ENCODE measurements at regions not wholly inside any gene's neighbourhood (a gene's known extent, or its start where the extent isn't known, plus 50 kb on each side); places are given as distances from the start of the nearest gene placed in this dataset.

GRCh38 chr3:82085851-82086475 is 324.5 kb upstream of the GBE1 start:
- no peaks in the 10 kb centered on the region for H3K27me3 ChIP-seq (replicated peaks in 1 of 2; ENCODE audit: control insufficient read depth in 2 of 2, extremely low read depth in 1 of 2, insufficient read depth in 2 of 2, low read length in 1 of 2)
- CTCF ChIA-PET = no interaction called here
- H3K9me3 ChIP-seq = no peaks in the 10 kb centered on the region
- Mint-ChIP-seq H3K9me3 (peaks cover 0 to 2% (median 0%) of the 10 kb centered on the region in 3 donors), H3K36me3 (no peaks in the 10 kb centered on the region), H3K27me3 (no peaks in the 10 kb centered on the region), H3K4me1 (no peaks in the 10 kb centered on the region), H3K4me3 (no peak overlapping the region), H3K27ac (no peak overlapping the region)
- POLR2A ChIA-PET = no interaction called here
- H3K36me3 ChIP-seq (ENCODE audit: control insufficient read depth in 2 of 2, extremely low read depth in 1 of 2, insufficient read depth in 1 of 2, low read length in 1 of 2) = no peaks in the 10 kb centered on the region
- WGBS (ENCODE audit: insufficient coverage) = no CpG with 5 or more reads among the region's 5 CpGs
- H3K27ac ChIP-seq (ENCODE audit: low read length) = no peak overlapping the region
- no peaks in the 10 kb centered on the region for H3K4me1 ChIP-seq (ENCODE audit: control insufficient read depth in 1 of 2, extremely low read depth in 1 of 2, insufficient read depth in 2 of 2, low read length in 2 of 2)
- DNase-seq (no peak), ATAC-seq (replicated peaks in 1 of 4) (no peak)
- no peak overlapping the region for H3K4me3 ChIP-seq (ENCODE audit: control insufficient read depth in 1 of 2, extremely low read depth in 1 of 2, low read length in 1 of 2)

- POLR2A ChIA-PET = no interaction called here
- 80% methylated on average over 1 of the region's 3 CpGs for WGBS (ENCODE audit: insufficient coverage)
- Histone ChIP-seq H3K27ac (ENCODE audit: low read length) (no peak overlapping the region), H3K9me3 (no peaks in the 10 kb centered on the region), H3K36me3 (ENCODE audit: control insufficient read depth in 2 of 2, extremely low read depth in 1 of 2, insufficient read depth in 1 of 2, low read length in 1 of 2) (no peaks in the 10 kb centered on the region), H3K4me3 (ENCODE audit: control insufficient read depth in 1 of 2, extremely low read depth in 1 of 2, low read length in 1 of 2) (no peak overlapping the region), H3K27me3 (replicated peaks in 1 of 2; ENCODE audit: control insufficient read depth in 2 of 2, extremely low read depth in 1 of 2, insufficient read depth in 2 of 2, low read length in 1 of 2) (no peaks in the 10 kb centered on the region), H3K4me1 (ENCODE audit: control insufficient read depth in 1 of 2, extremely low read depth in 1 of 2, insufficient read depth in 2 of 2, low read length in 2 of 2) (no peaks in the 10 kb centered on the region)
- ATAC-seq (replicated peaks in 1 of 4) (no peak), DNase-seq (no peak)
- Mint-ChIP-seq H3K4me3 (no peak overlapping the region), H3K27me3 (no peaks in the 10 kb centered on the region), H3K36me3 (no peaks in the 10 kb centered on the region), H3K4me1 (no peaks in the 10 kb centered on the region), H3K9me3 (peaks cover 0 to 2% (median 0%) of the 10 kb centered on the region in 3 donors), H3K27ac (no peak overlapping the region)
- CTCF ChIA-PET = no interaction called here
These were observed 323.9 kb upstream of the GBE1 start for GRCh38 chr3:82085356-82085755.

GRCh38 chr3:82084824-82085223 is 323.4 kb upstream of the GBE1 start:
- Mint-ChIP-seq H3K27me3 (no peaks in the 10 kb centered on the region), H3K4me3 (no peak overlapping the region), H3K4me1 (no peaks in the 10 kb centered on the region), H3K36me3 (no peaks in the 10 kb centered on the region), H3K9me3 (no peaks in the 10 kb centered on the region), H3K27ac (no peak overlapping the region)
- no CpG with 5 or more reads among the region's 1 CpG for WGBS (ENCODE audit: insufficient coverage)
- H3K36me3 ChIP-seq (ENCODE audit: control insufficient read depth in 2 of 2, extremely low read depth in 1 of 2, insufficient read depth in 1 of 2, low read length in 1 of 2) = no peaks in the 10 kb centered on the region
- H3K27me3 ChIP-seq (replicated peaks in 1 of 2; ENCODE audit: control insufficient read depth in 2 of 2, extremely low read depth in 1 of 2, insufficient read depth in 2 of 2, low read length in 1 of 2) = no peaks in the 10 kb centered on the region
- H3K9me3 ChIP-seq = no peaks in the 10 kb centered on the region
- DNase-seq = no peak
- no peak overlapping the region for H3K4me3 ChIP-seq (ENCODE audit: control insufficient read depth in 1 of 2, extremely low read depth in 1 of 2, low read length in 1 of 2)
- no peak for ATAC-seq (replicated peaks in 1 of 4)
- CTCF ChIA-PET = no interaction called here
- H3K4me1 ChIP-seq (ENCODE audit: control insufficient read depth in 1 of 2, extremely low read depth in 1 of 2, insufficient read depth in 2 of 2, low read length in 2 of 2) = no peaks in the 10 kb centered on the region
- POLR2A ChIA-PET = no interaction called here
- H3K27ac ChIP-seq (ENCODE audit: low read length) = no peak overlapping the region

- H3K9me3 ChIP-seq = no peaks in the 10 kb centered on the region
- H3K27me3 ChIP-seq (replicated peaks in 1 of 2; ENCODE audit: control insufficient read depth in 2 of 2, extremely low read depth in 1 of 2, insufficient read depth in 2 of 2, low read length in 1 of 2) = no peaks in the 10 kb centered on the region
- no peaks in the 10 kb centered on the region for H3K36me3 ChIP-seq (ENCODE audit: control insufficient read depth in 2 of 2, extremely low read depth in 1 of 2, insufficient read depth in 1 of 2, low read length in 1 of 2)
- no peak for DNase-seq
- H3K4me3 ChIP-seq (ENCODE audit: control insufficient read depth in 1 of 2, extremely low read depth in 1 of 2, low read length in 1 of 2) = no peak overlapping the region
- no peaks in the 10 kb centered on the region for H3K27me3 Mint-ChIP-seq
- CTCF ChIA-PET = no interaction called here
- no peaks in the 10 kb centered on the region for H3K4me1 ChIP-seq (ENCODE audit: control insufficient read depth in 1 of 2, extremely low read depth in 1 of 2, insufficient read depth in 2 of 2, low read length in 2 of 2)
- POLR2A ChIA-PET = interaction anchor here in 1 of 2 donors (0.6 kb wide), 1 partner anchor 22 kb away, joined by 3 read pairs; no protein-coding TSS in a partner anchor
- H3K27ac Mint-ChIP-seq = no peak overlapping the region
- no peaks in the 10 kb centered on the region for H3K36me3 Mint-ChIP-seq
- H3K4me1 Mint-ChIP-seq = no peaks in the 10 kb centered on the region
- H3K4me3 Mint-ChIP-seq = no peak overlapping the region
- no peak overlapping the region for H3K27ac ChIP-seq (ENCODE audit: low read length)
- no peaks in the 10 kb centered on the region for H3K9me3 Mint-ChIP-seq
- no peak for ATAC-seq (replicated peaks in 1 of 4)
These were observed 321.4 kb upstream of the GBE1 start for GRCh38 chr3:82082796-82083195.

- CTCF ChIA-PET = no interaction called here
- POLR2A ChIA-PET = no interaction called here
- Mint-ChIP-seq H3K27ac (no peak overlapping the region), H3K9me3 (no peaks in the 10 kb centered on the region), H3K36me3 (no peaks in the 10 kb centered on the region), H3K27me3 (no peaks in the 10 kb centered on the region), H3K4me1 (no peaks in the 10 kb centered on the region), H3K4me3 (no peak overlapping the region)
- Histone ChIP-seq H3K27me3 (replicated peaks in 1 of 2; ENCODE audit: control insufficient read depth in 2 of 2, extremely low read depth in 1 of 2, insufficient read depth in 2 of 2, low read length in 1 of 2) (no peaks in the 10 kb centered on the region), H3K27ac (ENCODE audit: low read length) (no peak overlapping the region), H3K36me3 (ENCODE audit: control insufficient read depth in 2 of 2, extremely low read depth in 1 of 2, insufficient read depth in 1 of 2, low read length in 1 of 2) (no peaks in the 10 kb centered on the region), H3K9me3 (no peaks in the 10 kb centered on the region), H3K4me1 (ENCODE audit: control insufficient read depth in 1 of 2, extremely low read depth in 1 of 2, insufficient read depth in 2 of 2, low read length in 2 of 2) (no peaks in the 10 kb centered on the region), H3K4me3 (ENCODE audit: control insufficient read depth in 1 of 2, extremely low read depth in 1 of 2, low read length in 1 of 2) (no peak overlapping the region)
- DNase-seq (no peak), ATAC-seq (replicated peaks in 1 of 4) (no peak)
- WGBS (ENCODE audit: insufficient coverage) = no CpG with 5 or more reads among the region's 2 CpGs
These were observed 319.9 kb upstream of the GBE1 start for GRCh38 chr3:82081351-82081750.

GRCh38 chr3:82080792-82081191 is 319.3 kb upstream of the GBE1 start:
- H3K27me3 ChIP-seq (replicated peaks in 1 of 2; ENCODE audit: control insufficient read depth in 2 of 2, extremely low read depth in 1 of 2, insufficient read depth in 2 of 2, low read length in 1 of 2) = no peaks in the 10 kb centered on the region
- no CpG with 5 or more reads among the region's 3 CpGs for WGBS (ENCODE audit: insufficient coverage)
- H3K4me3 ChIP-seq (ENCODE audit: control insufficient read depth in 1 of 2, extremely low read depth in 1 of 2, low read length in 1 of 2) = no peak overlapping the region
- Mint-ChIP-seq H3K4me1 (no peaks in the 10 kb centered on the region), H3K36me3 (no peaks in the 10 kb centered on the region), H3K4me3 (no peak overlapping the region), H3K27me3 (no peaks in the 10 kb centered on the region), H3K27ac (no peak overlapping the region), H3K9me3 (no peaks in the 10 kb centered on the region)
- no peak overlapping the region for H3K27ac ChIP-seq (ENCODE audit: low read length)
- H3K4me1 ChIP-seq (ENCODE audit: control insufficient read depth in 1 of 2, extremely low read depth in 1 of 2, insufficient read depth in 2 of 2, low read length in 2 of 2) = no peaks in the 10 kb centered on the region
- CTCF ChIA-PET = no interaction called here
- no peaks in the 10 kb centered on the region for H3K36me3 ChIP-seq (ENCODE audit: control insufficient read depth in 2 of 2, extremely low read depth in 1 of 2, insufficient read depth in 1 of 2, low read length in 1 of 2)
- no peak for DNase-seq
- no peaks in the 10 kb centered on the region for H3K9me3 ChIP-seq
- POLR2A ChIA-PET = no interaction called here
- ATAC-seq (replicated peaks in 1 of 4) = no peak

- Histone ChIP-seq H3K9me3 (no peaks in the 10 kb centered on the region), H3K27me3 (replicated peaks in 1 of 2; ENCODE audit: control insufficient read depth in 2 of 2, extremely low read depth in 1 of 2, insufficient read depth in 2 of 2, low read length in 1 of 2) (no peaks in the 10 kb centered on the region), H3K36me3 (ENCODE audit: control insufficient read depth in 2 of 2, extremely low read depth in 1 of 2, insufficient read depth in 1 of 2, low read length in 1 of 2) (no peaks in the 10 kb centered on the region), H3K4me3 (ENCODE audit: control insufficient read depth in 1 of 2, extremely low read depth in 1 of 2, low read length in 1 of 2) (no peak overlapping the region), H3K4me1 (ENCODE audit: control insufficient read depth in 1 of 2, extremely low read depth in 1 of 2, insufficient read depth in 2 of 2, low read length in 2 of 2) (no peaks in the 10 kb centered on the region), H3K27ac (ENCODE audit: low read length) (no peak overlapping the region)
- Mint-ChIP-seq H3K27ac (no peak overlapping the region), H3K4me3 (no peak overlapping the region), H3K4me1 (no peaks in the 10 kb centered on the region), H3K36me3 (no peaks in the 10 kb centered on the region), H3K9me3 (no peaks in the 10 kb centered on the region), H3K27me3 (no peaks in the 10 kb centered on the region)
- DNase-seq (no peak), ATAC-seq (replicated peaks in 1 of 4) (no peak)
- POLR2A ChIA-PET = no interaction called here
- CTCF ChIA-PET = no interaction called here
- no CpG with 5 or more reads among the region's 3 CpGs for WGBS (ENCODE audit: insufficient coverage)
These were observed 318.8 kb upstream of the GBE1 start for GRCh38 chr3:82080261-82080660.
